GM18873 (cell line): ENCODE measurements at regions not wholly inside any gene's neighbourhood (a gene's known extent, or its start where the extent isn't known, plus 50 kb on each side); places are given as distances from the start of the nearest gene placed in this dataset.

Source experiments
- ATAC-seq: cut with Tn5 transposase; IDR thresholded peaks from one replicate; pipeline ENCODE4 v1.9.1; 2021; ENCODE audit warnings: mild to moderate bottlenecking, moderate library complexity, moderate number of reproducible peaks; ENCODE audit not compliant: unreplicated experiment, low FRiP score

DNA sequence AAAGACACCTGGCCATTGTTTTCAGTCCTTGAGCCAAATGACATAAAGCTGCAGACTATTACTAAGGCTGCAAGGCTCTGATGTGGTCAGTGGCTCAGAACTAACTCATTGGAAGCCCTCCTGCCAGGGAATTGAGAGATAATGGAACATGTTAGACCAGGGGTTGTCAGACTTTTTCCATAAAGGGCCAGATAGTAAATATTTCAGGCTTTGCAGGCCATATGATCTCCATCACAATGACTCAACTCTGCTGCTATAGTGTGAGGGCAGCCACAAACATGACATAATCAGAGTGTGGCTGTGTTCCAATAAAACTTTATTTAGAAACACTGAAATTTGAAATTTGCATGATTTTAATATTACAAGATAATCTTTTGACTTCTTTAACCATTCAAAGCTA, 140.3 kb downstream of the TMEM30B start:
- ATAC-seq, result no peak

DNA sequence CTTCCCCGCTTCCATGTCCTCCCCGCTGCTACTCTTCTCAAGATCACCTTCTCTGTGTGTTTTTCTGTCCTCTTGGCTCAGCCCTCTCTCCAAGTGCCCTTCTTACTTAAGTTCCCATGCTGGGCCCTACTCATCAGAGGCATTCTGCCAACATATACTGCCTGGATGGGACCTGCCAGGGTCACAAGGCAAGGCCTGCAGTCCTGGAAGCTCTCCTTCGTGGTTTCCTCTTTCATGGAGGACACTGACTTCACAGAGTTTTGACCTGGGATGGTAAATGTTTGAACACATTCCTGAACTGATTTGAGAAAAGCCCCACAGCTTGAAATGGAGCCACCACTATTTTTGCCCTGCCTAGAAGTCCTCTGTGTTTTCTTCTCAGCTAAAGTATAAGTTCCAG, 140.9 kb downstream of the TMEM30B start:
- ATAC-seq, result no peak

DNA sequence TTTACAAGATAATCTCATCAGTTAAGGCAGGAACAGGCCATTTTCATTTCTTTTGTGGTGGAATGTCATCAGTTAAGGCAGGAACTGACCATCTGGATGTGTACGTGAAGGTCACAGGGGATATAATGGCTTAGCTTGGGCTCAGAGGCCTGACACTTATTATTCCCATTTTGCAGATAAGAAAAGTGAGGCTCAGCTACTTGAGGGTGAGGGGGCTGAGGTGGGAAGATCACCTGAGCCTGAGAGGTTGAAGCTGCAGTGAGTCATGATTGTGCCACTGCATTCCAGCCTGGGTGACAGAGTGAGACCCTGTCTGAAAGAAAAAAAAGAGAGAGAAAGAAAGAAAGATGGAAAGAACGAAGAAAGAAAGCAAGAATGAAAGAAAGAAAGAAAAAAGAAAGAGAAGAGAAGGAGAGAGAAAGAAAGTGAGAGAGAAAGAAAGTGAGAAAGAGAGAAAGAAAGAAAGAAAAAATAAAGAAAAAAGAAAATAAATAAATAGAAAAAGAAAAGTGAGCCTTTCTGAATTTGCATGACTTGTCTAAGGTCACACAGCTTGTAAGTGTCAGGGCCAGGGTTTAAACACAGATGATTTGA, 142.0 kb downstream of the TMEM30B start:
- no peak for ATAC-seq

DNA sequence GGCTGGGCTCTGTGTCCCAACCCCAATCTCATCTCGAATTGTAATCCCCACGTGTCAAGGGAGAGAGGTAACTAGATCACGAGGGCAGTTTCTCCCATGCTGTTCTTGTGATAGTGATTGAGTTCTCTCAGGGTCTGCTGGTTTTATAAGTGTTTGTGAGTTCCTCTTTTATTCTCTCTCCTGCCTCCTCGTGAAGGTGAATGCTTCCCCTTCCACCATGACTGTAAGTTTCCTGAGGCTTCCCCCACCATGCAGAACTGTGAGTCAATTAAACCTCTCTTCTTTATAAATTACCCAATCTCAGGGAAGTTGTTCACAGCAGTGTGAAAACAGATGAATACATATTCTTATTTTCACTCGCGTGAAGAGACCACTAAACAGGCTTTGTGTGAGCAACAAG, 148.2 kb downstream of the TMEM30B start:
- ATAC-seq, result no peak

DNA sequence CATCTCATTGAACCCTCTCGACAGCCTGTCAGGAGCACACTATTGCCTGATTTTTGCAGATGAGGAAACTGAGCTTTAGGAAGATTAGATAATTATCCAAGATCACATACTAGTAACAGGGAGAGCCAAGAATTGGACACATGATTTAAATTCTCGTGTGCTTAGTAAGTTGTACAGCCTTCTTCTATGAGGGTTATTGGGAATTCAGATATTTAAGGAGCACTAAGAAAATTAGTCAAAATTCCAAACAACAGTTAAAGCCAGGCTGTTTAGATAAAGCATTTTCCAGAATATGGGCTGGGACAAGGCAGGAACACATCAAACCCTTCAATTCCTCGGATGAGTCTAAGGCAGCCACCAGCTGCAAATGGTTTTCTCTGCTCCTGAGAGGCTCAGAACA, 148.8 kb downstream of the TMEM30B start:
- ATAC-seq, result no peak

DNA sequence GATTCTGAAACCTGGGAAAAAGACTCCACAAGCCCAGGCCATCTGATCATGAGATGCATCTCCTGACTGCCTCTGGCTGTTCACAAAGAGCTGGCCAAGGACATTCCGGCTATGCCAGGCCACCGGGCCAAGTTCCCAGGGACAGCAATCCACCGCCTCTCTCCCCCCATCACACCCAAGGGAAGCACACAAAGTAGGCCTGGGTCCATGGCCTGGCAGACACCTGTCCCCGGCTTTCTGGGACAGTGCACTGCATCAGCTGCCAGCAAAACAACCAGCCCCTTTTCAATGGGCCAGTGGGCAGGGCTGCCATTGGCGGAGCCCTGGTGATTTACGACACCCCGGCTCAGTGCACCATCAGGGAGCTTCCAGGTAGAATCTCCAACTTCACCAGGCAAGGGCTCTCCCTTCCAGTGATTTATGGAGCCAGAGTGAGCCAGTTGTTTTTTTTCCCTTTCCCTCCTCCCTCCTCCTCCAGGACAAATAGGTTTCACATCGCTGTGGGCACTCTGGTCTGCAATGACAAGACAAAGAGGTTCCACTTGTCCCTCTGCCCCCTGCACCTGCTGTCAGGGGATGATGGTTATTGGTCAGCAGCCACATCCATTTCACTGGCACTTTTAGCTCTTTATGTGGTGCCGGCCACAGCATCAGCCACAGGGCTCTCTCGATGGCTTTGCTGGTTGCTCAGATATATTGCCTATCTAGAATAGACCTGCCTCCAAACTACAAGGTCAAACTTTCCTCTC, 149.6 kb downstream of the SLC38A6 start:
- no peak for ATAC-seq

DNA sequence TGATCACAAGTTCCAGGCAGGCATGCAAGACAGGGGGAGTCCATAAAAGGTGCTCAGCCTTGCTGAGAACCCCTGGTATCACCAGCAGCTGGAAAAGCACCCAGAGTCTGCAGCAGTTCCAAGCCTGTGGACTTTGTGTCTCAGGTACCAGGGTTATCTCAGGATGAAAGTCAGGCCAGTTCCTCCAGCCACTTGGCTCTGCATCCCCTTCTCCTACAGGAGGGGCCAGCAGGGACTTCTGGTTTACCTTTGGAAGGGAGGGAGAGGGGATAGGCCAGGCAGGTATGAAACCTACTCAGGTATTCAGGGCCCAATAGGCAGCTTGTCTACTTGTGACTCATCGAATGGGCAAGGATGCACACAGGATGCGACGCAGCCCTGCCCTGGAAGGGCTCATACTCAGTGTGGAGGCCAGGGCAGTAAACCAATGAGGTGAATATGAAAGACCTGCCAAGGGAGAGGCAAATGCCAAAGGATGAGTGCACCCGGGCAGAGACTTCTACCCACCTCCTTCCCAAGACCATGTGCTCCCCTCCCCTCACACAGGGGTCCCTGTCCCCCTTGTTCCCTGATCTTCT, 148.2 kb downstream of the SLC38A6 start:
- no peak for ATAC-seq

DNA sequence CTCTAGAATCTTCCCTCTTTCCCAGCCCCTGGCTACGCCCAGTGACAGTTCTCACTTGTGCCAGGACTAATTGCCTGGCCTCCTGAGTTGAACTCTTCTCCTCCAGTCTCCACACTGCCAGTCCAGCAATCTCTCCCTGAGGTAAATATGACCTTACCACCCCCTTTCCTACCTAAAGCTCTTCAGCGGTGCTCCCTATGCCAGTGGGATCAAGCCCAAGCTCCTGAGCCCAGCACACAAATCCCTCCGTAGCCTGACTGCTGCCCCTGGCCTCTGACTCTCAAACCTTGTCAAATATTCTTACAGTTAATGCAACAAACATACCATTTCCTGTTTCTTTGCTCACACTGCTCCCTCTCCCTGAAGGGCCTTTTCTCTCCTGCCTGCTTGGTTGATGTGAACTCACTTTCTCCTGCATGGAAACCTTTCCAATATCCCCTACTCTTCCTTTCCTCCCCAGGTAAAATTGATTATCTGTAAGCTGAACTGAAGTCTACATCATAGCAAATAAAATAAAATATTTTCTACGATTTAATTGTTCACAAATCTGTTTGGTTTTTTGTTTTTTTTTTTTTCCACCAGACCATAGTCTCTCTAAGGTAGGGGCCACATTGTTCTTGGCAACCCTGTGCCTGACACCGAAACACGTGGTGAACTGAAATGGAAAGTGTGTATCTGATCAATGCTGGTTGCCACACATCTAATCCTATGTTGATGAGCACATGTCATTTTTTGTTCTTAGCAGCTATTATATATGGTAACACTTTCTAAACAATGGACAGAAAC, 147.5 kb downstream of the SLC38A6 start:
- ATAC-seq, result no peak

DNA sequence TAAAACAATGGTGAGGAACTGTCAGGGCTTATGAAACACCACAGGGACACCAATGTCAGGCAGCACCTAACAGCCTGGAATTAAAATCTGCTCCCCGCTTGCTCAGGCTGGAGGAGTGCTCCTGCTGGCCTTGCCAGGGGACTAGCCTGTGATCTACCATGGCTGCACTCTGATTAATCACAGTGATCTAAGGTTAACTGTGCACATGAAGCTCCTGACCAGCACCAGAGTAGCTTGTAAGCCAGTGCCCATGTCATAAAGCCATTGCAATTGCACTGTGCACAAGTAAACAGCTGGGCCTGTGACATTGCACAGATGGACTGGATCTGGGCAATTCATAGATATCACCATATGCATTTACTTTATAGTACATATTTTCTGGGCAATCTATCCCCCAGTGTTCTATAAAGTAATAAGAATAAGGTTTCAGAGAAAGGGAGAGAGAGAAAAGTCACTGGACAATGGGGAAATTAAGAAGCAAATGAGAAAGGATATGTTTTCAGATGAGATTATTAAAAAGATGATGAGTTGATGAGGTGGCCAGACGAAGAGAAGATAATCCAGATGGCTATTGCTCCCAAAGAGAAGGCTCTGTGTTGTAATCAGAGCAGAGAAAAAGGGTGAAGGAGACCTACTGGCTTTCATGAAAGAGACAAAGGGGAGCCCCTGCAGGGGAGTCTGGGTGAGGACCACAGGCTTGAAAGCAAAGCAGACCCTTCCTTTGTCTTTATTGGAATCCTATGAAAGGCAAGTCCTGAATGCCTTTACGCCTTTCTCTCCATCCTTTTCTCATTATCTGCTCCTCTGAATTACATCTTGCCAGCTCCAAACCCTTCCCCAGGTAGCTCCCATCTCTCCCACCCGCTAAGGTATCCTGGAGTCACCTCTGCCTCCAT, 145.8 kb downstream of the SLC38A6 start:
- ATAC-seq, result no peak

DNA sequence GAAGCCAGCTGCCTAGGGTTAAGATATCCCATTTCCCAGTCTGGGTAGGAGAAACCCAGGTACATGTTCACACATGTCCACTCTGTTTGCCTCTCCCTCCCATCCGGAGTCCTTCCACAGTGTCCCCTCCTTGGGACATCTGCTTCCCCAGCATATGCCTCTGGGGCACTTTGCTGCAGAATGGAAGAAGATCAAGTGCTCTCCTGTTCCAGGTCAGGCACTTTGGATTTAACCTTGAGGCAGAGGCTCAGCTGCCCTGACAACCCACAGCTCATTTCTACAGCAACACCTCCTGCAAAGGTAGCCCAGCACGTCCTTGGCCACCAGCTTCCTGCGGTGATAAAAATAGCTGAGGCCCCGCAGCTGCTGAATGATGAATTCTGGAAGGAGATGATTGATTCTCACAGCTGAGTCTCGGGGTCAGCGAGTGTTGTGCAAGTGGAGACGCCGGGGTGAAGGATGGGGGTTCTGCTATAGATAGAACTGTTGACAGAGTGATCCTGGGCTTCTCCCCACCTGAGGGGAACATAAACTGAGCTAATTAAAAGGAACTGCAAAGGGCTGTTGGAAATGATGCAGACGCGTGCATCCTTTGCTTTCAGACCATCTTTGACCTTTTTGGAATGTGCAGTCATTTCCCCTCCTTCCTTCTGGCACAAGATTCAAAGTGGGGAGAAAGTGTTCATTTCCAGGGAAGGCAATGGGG, 145.0 kb downstream of the SLC38A6 start:
- ATAC-seq, result no peak

DNA sequence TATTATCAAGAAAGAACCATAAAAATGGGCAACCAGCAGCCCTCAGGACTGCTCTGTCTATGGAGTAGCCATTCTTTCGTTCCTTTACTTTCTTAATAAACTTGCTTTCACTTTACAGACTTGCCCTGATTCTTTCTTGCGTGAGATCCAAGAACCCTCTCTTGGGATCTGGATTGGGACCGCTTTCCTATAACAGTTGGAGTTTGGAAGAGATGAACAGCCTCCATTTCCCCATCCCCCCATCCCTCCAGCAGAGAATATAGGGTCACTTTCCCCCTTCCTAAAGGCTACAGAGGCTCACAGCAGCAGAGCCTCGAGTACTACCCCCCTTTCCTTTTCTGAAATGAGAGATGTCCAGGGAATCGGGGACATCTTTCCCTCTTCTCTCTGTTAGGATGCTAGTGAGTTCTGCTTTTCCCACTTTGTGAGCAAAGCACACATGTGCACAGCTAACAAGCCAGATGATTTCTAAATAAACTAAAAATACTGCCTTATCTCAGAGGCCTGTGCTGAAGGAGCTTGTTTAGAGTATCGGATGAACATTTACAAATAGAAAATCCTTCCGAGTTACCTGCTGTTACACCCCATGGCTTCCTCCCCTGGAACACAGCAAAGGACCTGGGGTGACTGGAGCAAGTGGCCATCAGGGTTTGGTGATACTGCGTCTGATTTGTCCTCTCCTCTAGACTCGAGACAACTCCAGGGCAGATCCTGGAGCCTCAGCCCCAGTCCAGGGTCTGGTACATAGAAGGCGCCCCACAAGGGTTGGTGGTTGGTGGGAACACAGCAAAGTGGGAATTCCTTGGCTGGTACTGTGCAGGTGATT, 144.2 kb downstream of the SLC38A6 start:
- no peak for ATAC-seq

DNA sequence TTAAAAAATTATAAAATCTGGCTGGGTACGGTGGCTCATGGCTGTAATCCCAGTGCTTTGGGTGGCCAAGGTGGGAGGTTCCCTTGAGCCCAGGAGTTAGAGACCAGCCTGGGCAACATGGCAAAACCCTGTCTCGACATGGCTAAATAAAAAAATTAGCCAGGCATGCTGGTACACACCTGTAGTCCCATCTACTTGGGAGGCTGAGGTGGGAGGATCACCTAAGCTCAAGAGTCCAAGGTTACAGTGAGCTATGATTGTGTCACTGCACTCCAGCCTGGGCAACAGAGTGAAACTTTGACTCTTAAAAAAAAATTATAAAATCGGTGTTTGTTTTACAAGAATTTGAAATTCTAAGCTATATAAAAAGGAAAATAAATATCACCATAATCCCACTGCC, 141.8 kb downstream of the SLC38A6 start:
- ATAC-seq, result no peak

DNA sequence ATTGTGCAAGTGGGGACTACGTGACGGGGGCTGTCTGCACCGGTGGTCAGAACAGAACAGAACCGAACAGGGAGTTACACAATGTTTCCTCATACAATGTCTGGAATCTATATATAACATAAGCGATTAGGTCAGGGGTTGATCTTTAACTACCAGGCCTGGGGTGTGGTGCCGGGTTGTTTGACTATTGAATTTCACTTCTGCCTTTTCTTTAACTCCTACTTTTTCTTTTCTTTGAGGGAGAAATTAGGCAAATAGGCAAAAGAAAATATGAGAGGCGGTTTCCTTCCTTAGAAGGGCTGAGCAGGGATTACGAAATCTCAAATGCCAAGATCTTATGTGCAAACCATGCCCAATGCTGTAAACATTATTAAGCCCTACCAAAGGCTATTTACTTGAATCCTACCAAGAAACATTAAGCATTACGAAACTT, 140.3 kb downstream of the SLC38A6 start:
- ATAC-seq, result no peak

DNA sequence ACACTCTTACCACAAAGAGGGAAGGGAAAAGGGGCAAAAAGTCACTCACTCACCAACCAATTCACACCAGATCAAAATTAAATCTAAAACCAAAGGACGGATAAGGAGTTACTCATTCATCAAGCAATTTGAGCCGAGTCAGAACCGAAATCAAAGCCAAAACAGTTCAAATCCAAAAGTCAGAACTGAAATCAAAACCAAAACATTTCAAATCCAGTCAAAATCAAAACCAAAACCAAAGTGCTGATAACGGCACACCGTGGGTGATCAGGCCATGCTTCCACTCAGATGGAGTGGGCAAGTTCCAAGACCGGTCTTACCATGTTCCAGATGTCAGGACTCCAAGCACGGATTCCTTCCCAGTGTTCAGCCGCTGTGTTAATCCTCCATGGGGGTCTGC, 139.5 kb downstream of the SLC38A6 start:
- no peak for ATAC-seq

DNA sequence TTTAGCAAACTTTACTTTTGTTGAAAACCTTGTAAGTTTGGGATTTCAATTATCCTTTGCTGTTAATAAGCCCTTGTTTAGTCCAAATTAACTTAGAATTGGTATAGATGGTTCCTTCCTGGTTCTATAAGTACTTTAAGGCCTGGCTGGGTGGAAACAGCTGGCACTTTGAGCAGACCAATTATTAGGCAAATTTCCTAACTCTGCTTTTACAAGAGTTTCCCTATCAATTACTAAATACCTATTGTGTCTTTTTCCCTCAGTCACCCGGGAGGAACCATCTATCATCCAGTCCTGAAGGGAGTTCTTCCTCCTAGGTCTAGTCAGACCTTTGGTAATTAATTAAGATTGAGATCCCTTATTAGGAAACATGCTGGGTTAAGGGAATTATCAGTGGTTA, 138.0 kb downstream of the SLC38A6 start:
- ATAC-seq, result no peak

DNA sequence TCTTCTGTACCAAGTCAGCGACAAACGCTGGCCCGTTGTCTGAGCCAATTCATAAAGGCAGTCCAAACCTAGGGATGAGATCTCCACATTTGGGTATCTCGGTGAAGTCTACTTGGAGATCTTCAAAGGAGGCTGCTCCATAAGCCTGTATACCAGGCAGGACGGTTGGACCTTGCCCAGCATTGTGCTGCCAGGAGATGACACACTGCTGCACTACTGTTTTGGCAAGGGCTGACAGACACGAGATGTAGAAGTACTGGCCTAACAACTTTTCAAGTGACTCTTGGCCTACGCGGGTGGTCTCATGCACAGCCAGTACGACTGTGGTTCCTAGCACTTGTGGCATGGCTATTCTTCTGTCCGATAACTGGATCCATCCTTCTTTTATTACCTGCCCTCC, 135.3 kb downstream of the SLC38A6 start:
- ATAC-seq, result no peak

DNA sequence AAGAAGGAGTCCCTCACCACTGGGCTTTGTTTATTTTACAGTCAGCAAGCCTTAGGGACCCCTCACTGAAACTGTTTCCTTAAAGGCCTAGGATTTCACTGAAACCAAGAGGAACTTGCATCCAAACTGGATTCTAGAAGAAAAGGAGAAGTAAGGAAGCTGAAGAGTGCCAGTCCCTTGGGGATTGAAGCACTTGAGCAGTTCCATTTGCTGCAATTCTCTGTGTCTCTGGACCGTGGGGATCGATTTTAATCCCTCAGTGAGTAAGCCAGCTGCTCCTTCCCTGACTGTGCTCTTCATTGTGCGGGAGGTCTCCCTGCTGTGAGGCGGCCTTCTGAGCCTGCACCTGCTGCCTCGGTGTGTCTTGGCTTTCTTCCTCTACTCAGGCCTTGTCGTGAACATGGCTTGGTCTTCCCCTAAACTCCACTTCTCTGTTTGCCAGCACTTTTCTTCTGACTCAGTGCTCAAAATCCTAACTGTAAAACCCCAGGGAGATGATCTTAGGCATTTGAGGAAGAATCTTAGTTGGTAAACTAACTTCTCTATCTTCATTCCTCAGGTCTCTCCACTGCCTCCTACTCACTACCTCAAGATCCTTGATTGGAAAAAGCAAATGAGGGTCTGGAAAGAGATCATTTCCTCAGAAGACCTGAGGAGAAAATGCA, 132.6 kb downstream of the SLC38A6 start:
- no peak for ATAC-seq

DNA sequence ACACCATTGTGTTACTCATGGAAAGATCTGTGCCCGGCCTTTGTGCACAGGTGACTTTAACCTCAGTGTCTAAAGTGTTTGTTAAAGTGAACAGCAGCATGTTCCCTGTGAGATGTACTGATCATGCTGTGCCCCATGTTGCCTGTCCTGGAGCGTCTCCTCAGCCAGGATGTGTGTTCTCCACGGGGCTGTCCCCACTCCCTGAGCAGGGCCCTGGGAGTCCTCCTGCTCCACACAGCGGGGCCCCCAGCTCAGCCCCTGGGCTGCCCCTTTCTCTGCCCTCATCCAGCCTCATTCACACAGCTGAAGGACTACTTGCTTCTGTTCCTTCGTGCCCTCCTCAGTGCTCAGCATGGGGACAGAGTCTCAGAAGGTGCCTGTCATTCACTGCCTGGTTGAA, 131.5 kb downstream of the SLC38A6 start:
- ATAC-seq, result no peak
